ENCODE measurements at regions not wholly inside any gene's neighbourhood (a gene's known extent, or its start where the extent isn't known, plus 50 kb on each side); places are given as distances from the start of the nearest gene placed in this dataset.

- H3K36me3 ChIP-seq (ENCODE audit: control insufficient read depth in 4 of 4, insufficient read depth in 3 of 4, low read depth in 1 of 4, low read length in 3 of 4), result no peaks in the 10 kb centered on the region
- 85% methylated on average over 3 of the region's 3 CpGs for WGBS
Measured at GRCh38 chr13:67328895-67329294, 98.8 kb upstream of the PCDH9 start.

GRCh38 chr13:67318860-67319259 lies 88.7 kb upstream of the PCDH9 start:
- no peak overlapping the region for H3K4me3 ChIP-seq (ENCODE audit: low read depth in 1 of 3, low read length in 3 of 3)
- no peak overlapping the region for H3K9ac ChIP-seq (ENCODE audit: low read depth in 1 of 2, low read length in 2 of 2)
- no peaks in the 10 kb centered on the region for H3K36me3 ChIP-seq (ENCODE audit: control insufficient read depth in 4 of 4, insufficient read depth in 3 of 4, low read depth in 1 of 4, low read length in 3 of 4)
- no peaks in the 10 kb centered on the region for H3K27me3 ChIP-seq (ENCODE audit: control insufficient read depth in 4 of 4, insufficient read depth in 4 of 4, low read length in 3 of 4)
- DNase-seq (ENCODE audit: low spot score), result no peak
- no peaks in the 10 kb centered on the region for H3K4me1 ChIP-seq (ENCODE audit: control insufficient read depth in 4 of 4, insufficient read depth in 4 of 4, low read length in 3 of 4)
- no peak overlapping the region for H3K27ac ChIP-seq (ENCODE audit: low read depth in 1 of 2, low read length in 2 of 2)
- TF ChIP-seq JUND (IDR thresholded peaks at IDR 0.05), result no peak
- no peak for TF ChIP-seq SP1 (IDR thresholded peaks at IDR 0.05)
- no peak for TF ChIP-seq REST (IDR thresholded peaks at IDR 0.05)
- no peak for TF ChIP-seq RXRA (IDR thresholded peaks at IDR 0.05)
- no peak for TF ChIP-seq EGR1 (IDR thresholded peaks at IDR 0.05; ENCODE audit: low read depth in 2 of 2)
- H3K9me3 ChIP-seq (ENCODE audit: control insufficient read depth in 4 of 4, low read length in 3 of 4), result no peaks in the 10 kb centered on the region

More at GRCh38 chr13:67328895-67329294, 98.8 kb upstream of the PCDH9 start:
- H3K27ac ChIP-seq (ENCODE audit: low read depth in 1 of 2, low read length in 2 of 2), result no peak overlapping the region
- H3K4me3 ChIP-seq (ENCODE audit: low read depth in 1 of 3, low read length in 3 of 3), result no peak overlapping the region
- TF ChIP-seq TAF1 (conservative IDR thresholded peaks at IDR 0.05), result no peak
- TF ChIP-seq GABPA (IDR thresholded peaks at IDR 0.05 in 1 of 2, conservative IDR thresholded peaks at IDR 0.05 in 1 of 2), result no peak
- TF ChIP-seq REST (IDR thresholded peaks at IDR 0.05), result no peak
- no peak for TF ChIP-seq CTCF (IDR thresholded peaks at IDR 0.05; ENCODE audit: low read depth, low read length, missing input control)
- TF ChIP-seq RXRA (IDR thresholded peaks at IDR 0.05), result no peak
- no peaks in the 10 kb centered on the region for H3K9me3 ChIP-seq (ENCODE audit: control insufficient read depth in 4 of 4, low read length in 3 of 4)
- no peaks in the 10 kb centered on the region for H3K4me1 ChIP-seq (ENCODE audit: control insufficient read depth in 4 of 4, insufficient read depth in 4 of 4, low read length in 3 of 4)
- DNase-seq (ENCODE audit: low spot score), result no peak
- H3K27me3 ChIP-seq (ENCODE audit: control insufficient read depth in 4 of 4, insufficient read depth in 4 of 4, low read length in 3 of 4), result no peaks in the 10 kb centered on the region
- no peak overlapping the region for H3K9ac ChIP-seq (ENCODE audit: low read depth in 1 of 2, low read length in 2 of 2)

- no peaks in the 10 kb centered on the region for H3K9me3 ChIP-seq (ENCODE audit: control insufficient read depth in 4 of 4, low read length in 3 of 4)
- DNase-seq (ENCODE audit: low spot score), result no peak
- no peaks in the 10 kb centered on the region for H3K4me1 ChIP-seq (ENCODE audit: control insufficient read depth in 4 of 4, insufficient read depth in 4 of 4, low read length in 3 of 4)
- no peak overlapping the region for H3K9ac ChIP-seq (ENCODE audit: low read depth in 1 of 2, low read length in 2 of 2)
- H3K4me3 ChIP-seq (ENCODE audit: low read depth in 1 of 3, low read length in 3 of 3), result no peak overlapping the region
- no peak overlapping the region for H3K27ac ChIP-seq (ENCODE audit: low read depth in 1 of 2, low read length in 2 of 2)
- no peaks in the 10 kb centered on the region for H3K27me3 ChIP-seq (ENCODE audit: control insufficient read depth in 4 of 4, insufficient read depth in 4 of 4, low read length in 3 of 4)
- H3K36me3 ChIP-seq (ENCODE audit: control insufficient read depth in 4 of 4, insufficient read depth in 3 of 4, low read depth in 1 of 4, low read length in 3 of 4), result no peaks in the 10 kb centered on the region
- no peak for TF ChIP-seq HNF4G (IDR thresholded peaks at IDR 0.05)
- TF ChIP-seq EGR1 (IDR thresholded peaks at IDR 0.05; ENCODE audit: low read depth in 2 of 2), result no peak
- no peak for TF ChIP-seq ZBTB33 (IDR thresholded peaks at IDR 0.05)
- TF ChIP-seq YY1 (IDR thresholded peaks at IDR 0.05), result no peak
- no peak for TF ChIP-seq ATF3 (IDR thresholded peaks at IDR 0.05)
- no peak for TF ChIP-seq NR2F2 (IDR thresholded peaks at IDR 0.05)
- TF ChIP-seq CTCF (IDR thresholded peaks at IDR 0.05; ENCODE audit: low read depth, low read length, missing input control), result no peak
- no peak for TF ChIP-seq RAD21 (IDR thresholded peaks at IDR 0.05)
- TF ChIP-seq FOXA2 (IDR thresholded peaks at IDR 0.05), result no peak
Measured at GRCh38 chr13:67318398-67318797, 88.3 kb upstream of the PCDH9 start.
